K562 (cell line): ENCODE measurements at regions not wholly inside any gene's neighbourhood (a gene's known extent, or its start where the extent isn't known, plus 50 kb on each side); places are given as distances from the start of the nearest gene placed in this dataset.

Experiments
- COPS2 ChIP-seq: fragments of 450-650 bp; conservative IDR thresholded peaks from 2 replicates; pipeline ENCODE4 v1.6.1; 2016; ENCODE audit warnings: mild to moderate bottlenecking, moderate library complexity
- DPF2 ChIP-seq: fragments of 450-650 bp; IDR thresholded peaks from 2 replicates; pipeline ENCODE4 v1.6.1; 2016
- ESRRA ChIP-seq: fragments of 450-650 bp; IDR thresholded peaks from 2 replicates; pipeline ENCODE4 v1.6.1; 2014; ENCODE audit warnings: low read depth, mild to moderate bottlenecking, moderate library complexity, borderline replicate concordance
- HMGXB4 ChIP-seq: sonication (generic); formaldehyde crosslinking; IDR thresholded peaks from 2 replicates; pipeline ENCODE4 v1.8.1; 2023; ENCODE audit warnings: mild to moderate bottlenecking, missing genetic modification reagents
- HNRNPLL ChIP-seq: fragments of 200-400 bp; formaldehyde crosslinking; IDR thresholded peaks from 2 replicates; pipeline ENCODE4 v1.6.1; 2017; ENCODE audit warnings: low read length, low read depth, mild to moderate bottlenecking; ENCODE audit not compliant: poor library complexity, severe bottlenecking
- NR0B1 ChIP-seq: fragments of 450-650 bp; IDR thresholded peaks from one replicate; pipeline ENCODE4 v1.6.1; 2018; ENCODE audit warnings: mild to moderate bottlenecking, moderate library complexity; ENCODE audit not compliant: partially characterized antibody
- NR2C2 ChIP-seq, 2 experiments: fragments of 200-800 bp in 1 of 2; sonication (Bioruptor generic) in 1 of 2; sonication (generic) in 1 of 2; formaldehyde crosslinking in 1 of 2; IDR thresholded peaks; 2 replicates each; pipeline versions ENCODE4 v1.6.1 to v1.8.0; 2016 to 2022; ENCODE audit warnings: mild to moderate bottlenecking in 1 of 2, missing compliant biosample characterization in 1 of 2, missing genetic modification characterization in 1 of 2, missing genetic modification reagents in 1 of 2
- NR2F6 ChIP-seq: fragments of 450-650 bp; formaldehyde crosslinking; IDR thresholded peaks from 2 replicates; pipeline ENCODE4 v1.4.0; 2020; ENCODE audit warnings: mild to moderate bottlenecking
- SOX6 ChIP-seq: fragments of 450-650 bp; IDR thresholded peaks from 2 replicates; pipeline ENCODE4 v1.6.1; 2014; ENCODE audit warnings: mild to moderate bottlenecking
- SP1 ChIP-seq: sonication (generic); formaldehyde crosslinking; IDR thresholded peaks from 2 replicates; pipeline ENCODE4 v1.8.1; 2022; ENCODE audit warnings: mild to moderate bottlenecking, missing genetic modification reagents
- TAF7 ChIP-seq: fragments of 450-650 bp; IDR thresholded peaks from 2 replicates; pipeline ENCODE4 v1.6.1; 2016; ENCODE audit warnings: missing genetic modification characterization, missing compliant biosample characterization
- TFE3 ChIP-seq: fragments of 450-650 bp; formaldehyde crosslinking; IDR thresholded peaks from 2 replicates; pipeline ENCODE4 v1.4.0; 2020; ENCODE audit warnings: mild to moderate bottlenecking, mixed read lengths
- XRCC4 ChIP-seq: IDR thresholded peaks from one replicate; pipeline ENCODE4 v1.6.1; 2011; ENCODE audit not compliant: insufficient read depth, insufficient read length; ENCODE audit errors: extremely low read depth
- ZBTB17 ChIP-seq: fragments of 450-650 bp; formaldehyde crosslinking; IDR thresholded peaks from 2 replicates; pipeline ENCODE4 v1.4.0; 2020; ENCODE audit warnings: mild to moderate bottlenecking
- ZFP36 ChIP-seq: fragments of 150-350 bp; IDR thresholded peaks from 2 replicates; pipeline ENCODE4 v1.6.1; 2018; ENCODE audit warnings: low read length, low read depth; ENCODE audit not compliant: partially characterized antibody
- ZZZ3 ChIP-seq: fragments of 450-650 bp; IDR thresholded peaks from 2 replicates; pipeline ENCODE4 v1.6.1; 2016; ENCODE audit warnings: antibody characterized with exemption, mild to moderate bottlenecking, moderate library complexity
- TF ChIP-seq, protein P1 (sequence below): fragments of 250-450 bp; sonication (Bioruptor Pico); IDR thresholded peaks from 2 replicates; pipeline ENCODE4 v1.5.1; 2021; ENCODE audit warnings: mild to moderate bottlenecking
- TF ChIP-seq, protein P2 (sequence below): fragments of 450-650 bp; IDR thresholded peaks from 2 replicates; pipeline ENCODE4 v1.7.1; 2018; ENCODE audit warnings: mild to moderate bottlenecking, low read depth; ENCODE audit not compliant: partially characterized antibody

DNA sequence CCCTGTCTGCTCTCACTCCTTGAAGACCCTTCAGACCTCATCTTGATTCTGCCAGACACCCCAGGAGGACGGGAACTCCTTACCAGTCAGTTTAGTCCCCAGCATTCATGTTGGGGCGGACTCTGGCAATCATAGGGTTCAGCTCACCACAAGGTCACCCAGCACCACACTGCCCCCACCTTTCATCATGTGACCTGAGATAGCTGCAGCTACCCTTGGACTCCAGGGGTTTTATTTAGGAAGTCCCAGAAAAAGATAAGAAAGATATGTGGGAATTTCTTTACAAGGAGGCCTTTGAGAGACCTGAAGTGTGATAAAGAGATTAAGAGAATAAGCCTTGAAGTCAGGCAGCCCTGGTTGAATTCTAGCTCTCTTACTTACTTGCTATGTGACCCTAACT lies 59.8 kb upstream of the NLK start (continued):
- TF ChIP-seq DPF2 (peak; percentile 36; the same call in 1 of the 2 replicates), XRCC4 (no peak), TAF7 (no peak), HMGXB4 (CRISPR knock-in tag) (no peak), ZFP36 (no peak), COPS2 (no peak), TFE3 (CRISPR knock-in tag) (peak; percentile 88), NR2F6 (CRISPR knock-in tag) (no peak), HNRNPLL (no peak), ZBTB17 (CRISPR knock-in tag) (no peak), SOX6 (peak; percentile 15; the same call in 1 of the 2 replicates), ESRRA (peak; percentile 87), NR0B1 (no peak), NR2C2 (CRISPR knock-in tag; IDR thresholded peaks at IDR 0.05) (no peak), NR2C2 (tag; IDR thresholded peaks at IDR 0.05) (peak; percentile 20; the same call in 1 of the 2 replicates), ZZZ3 (no peak), SP1 (no peak)
- TF ChIP-seq, protein P1, sequence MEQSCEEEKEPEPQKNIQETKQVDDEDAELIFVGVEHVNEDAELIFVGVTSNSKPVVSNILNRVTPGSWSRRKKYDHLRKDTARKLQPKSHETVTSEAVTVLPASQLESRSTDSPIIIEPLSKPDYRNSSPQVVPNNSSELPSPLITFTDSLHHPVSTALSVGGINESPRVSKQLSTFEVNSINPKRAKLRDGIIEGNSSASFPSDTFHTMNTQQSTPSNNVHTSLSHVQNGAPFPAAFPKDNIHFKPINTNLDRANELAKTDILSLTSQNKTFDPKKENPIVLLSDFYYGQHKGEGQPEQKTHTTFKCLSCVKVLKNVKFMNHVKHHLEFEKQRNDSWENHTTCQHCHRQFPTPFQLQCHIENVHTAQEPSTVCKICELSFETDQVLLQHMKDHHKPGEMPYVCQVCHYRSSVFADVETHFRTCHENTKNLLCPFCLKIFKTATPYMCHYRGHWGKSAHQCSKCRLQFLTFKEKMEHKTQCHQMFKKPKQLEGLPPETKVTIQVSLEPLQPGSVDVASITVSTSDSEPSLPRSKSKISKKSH (CRISPR knock-in tag), result no peak
- TF ChIP-seq, protein P2, sequence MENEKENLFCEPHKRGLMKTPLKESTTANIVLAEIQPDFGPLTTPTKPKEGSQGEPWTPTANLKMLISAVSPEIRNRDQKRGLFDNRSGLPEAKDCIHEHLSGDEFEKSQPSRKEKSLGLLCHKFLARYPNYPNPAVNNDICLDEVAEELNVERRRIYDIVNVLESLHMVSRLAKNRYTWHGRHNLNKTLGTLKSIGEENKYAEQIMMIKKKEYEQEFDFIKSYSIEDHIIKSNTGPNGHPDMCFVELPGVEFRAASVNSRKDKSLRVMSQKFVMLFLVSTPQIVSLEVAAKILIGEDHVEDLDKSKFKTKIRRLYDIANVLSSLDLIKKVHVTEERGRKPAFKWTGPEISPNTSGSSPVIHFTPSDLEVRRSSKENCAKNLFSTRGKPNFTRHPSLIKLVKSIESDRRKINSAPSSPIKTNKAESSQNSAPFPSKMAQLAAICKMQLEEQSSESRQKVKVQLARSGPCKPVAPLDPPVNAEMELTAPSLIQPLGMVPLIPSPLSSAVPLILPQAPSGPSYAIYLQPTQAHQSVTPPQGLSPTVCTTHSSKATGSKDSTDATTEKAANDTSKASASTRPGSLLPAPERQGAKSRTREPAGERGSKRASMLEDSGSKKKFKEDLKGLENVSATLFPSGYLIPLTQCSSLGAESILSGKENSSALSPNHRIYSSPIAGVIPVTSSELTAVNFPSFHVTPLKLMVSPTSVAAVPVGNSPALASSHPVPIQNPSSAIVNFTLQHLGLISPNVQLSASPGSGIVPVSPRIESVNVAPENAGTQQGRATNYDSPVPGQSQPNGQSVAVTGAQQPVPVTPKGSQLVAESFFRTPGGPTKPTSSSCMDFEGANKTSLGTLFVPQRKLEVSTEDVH, result no peak
